Thyroid gland (tissue), 4 donors: ENCODE measurements at regions not wholly inside any gene's neighbourhood (a gene's known extent, or its start where the extent isn't known, plus 50 kb on each side); places are given as distances from the start of the nearest gene placed in this dataset.

Experiments used
- DNase-seq, 2 donors: peaks; one replicate each; pipeline ENCODE4 v3.0.0-alpha.2; 2019
- H3K27ac ChIP-seq, 3 donors: fragments of 200-600 bp; sonication (generic); 1 replicate in 2 of 3; 2 replicates in 1 of 3; pipeline ENCODE4 v1.5.1; 2016 to 2019; ENCODE audit warnings: mild to moderate bottlenecking in 1 of 3, moderate library complexity in 1 of 3
- H3K27me3 ChIP-seq: fragments of 200-600 bp; sonication (generic); one replicate; pipeline ENCODE4 v1.5.1; 2019
- H3K36me3 ChIP-seq, 2 donors: fragments of 200-600 bp; sonication (generic); one replicate each; pipeline ENCODE4 v1.5.1; 2016 to 2019
- H3K4me1 ChIP-seq, 2 donors: fragments of 200-600 bp; sonication (generic); one replicate each; pipeline ENCODE4 v1.5.1; 2017 to 2019
- H3K4me3 ChIP-seq, 3 donors: fragments of 200-600 bp; sonication (generic); replicated peaks in 1 of 3; 1 replicate in 2 of 3; 2 replicates in 1 of 3; pipeline ENCODE4 v1.5.1; 2016; ENCODE audit warnings: mild to moderate bottlenecking in 1 of 3
- H3K9me3 ChIP-seq: fragments of 200-600 bp; sonication (generic); one replicate; pipeline ENCODE4 v1.5.1; 2017
- CTCF ChIP-seq, 6 experiments: fragments of 200-600 bp in 3 of 6; fragments of 450-650 bp in 3 of 6; sonication (generic) in 3 of 6; IDR thresholded peaks; one replicate each; pipeline ENCODE4 v1.5.1; 2016 to 2019; ENCODE audit warnings: antibody characterized with exemption in 6 of 6, mild to moderate bottlenecking in 2 of 6, inconsistent platforms in 1 of 6, moderate library complexity in 1 of 6
- POLR2A ChIP-seq, 2 donors: fragments of 450-650 bp; IDR thresholded peaks; one replicate each; pipeline ENCODE4 v1.6.1; 2017; ENCODE audit warnings: antibody characterized with exemption in 2 of 2, mild to moderate bottlenecking in 2 of 2, moderate library complexity in 1 of 2
- WGBS, 2 donors: methylation state at CpG; one replicate each; pipeline ENCODE4 v1.1.5; 2017; 5-methylcytosine and 5-hydroxymethylcytosine counted together
- intact Hi-C: fragments of 100-400 bp; cut with DNase I; formaldehyde crosslinking; loops from one replicate; pipeline ENCODE4 v1.15.1; 2023

GRCh38 chr6:54771968-54772367 is 74.6 kb upstream of the FAM83B start:
- no peaks in the 10 kb centered on the region for H3K27me3 ChIP-seq
- WGBS, 2 donors = 91 to 92% methylated on average over 3 of the region's 3 CpGs

GRCh38 chr6:54772610-54773009 is 74.0 kb upstream of the FAM83B start:
- Histone ChIP-seq H3K4me1 (no peaks in the 10 kb centered on the region), H3K27ac (no peak overlapping the region), H3K9me3 (no peaks in the 10 kb centered on the region), H3K4me3 (no peak overlapping the region), H3K27me3 (no peaks in the 10 kb centered on the region), H3K36me3 (no peaks in the 10 kb centered on the region)
- DNase-seq = no peak
- TF ChIP-seq POLR2A (IDR thresholded peaks at IDR 0.05) = no peak
- no peak for TF ChIP-seq CTCF (IDR thresholded peaks at IDR 0.05)
- 89 to 91% methylated on average over 2 of the region's 2 CpGs for WGBS, 2 donors
- intact Hi-C loops = no loop called here

More at GRCh38 chr6:54771968-54772367, 74.6 kb upstream of the FAM83B start:
- no peaks in the 10 kb centered on the region for H3K4me1 ChIP-seq
- no peaks in the 10 kb centered on the region for H3K36me3 ChIP-seq
- H3K9me3 ChIP-seq = no peaks in the 10 kb centered on the region
- intact Hi-C loops = no loop called here
- H3K27ac ChIP-seq = no peak overlapping the region
- DNase-seq = no peak
- H3K4me3 ChIP-seq = no peak overlapping the region
- TF ChIP-seq POLR2A (IDR thresholded peaks at IDR 0.05) (no peak), CTCF (IDR thresholded peaks at IDR 0.05) (no peak)

- Histone ChIP-seq H3K27ac (no peak overlapping the region), H3K4me1 (no peaks in the 10 kb centered on the region), H3K27me3 (no peaks in the 10 kb centered on the region), H3K9me3 (no peaks in the 10 kb centered on the region), H3K36me3 (no peaks in the 10 kb centered on the region), H3K4me3 (no peak overlapping the region)
- intact Hi-C loops = no loop called here
- 86 to 89% methylated on average over 1 of the region's 1 CpG for WGBS, 2 donors
- no peak for DNase-seq
- TF ChIP-seq CTCF (IDR thresholded peaks at IDR 0.05) = no peak
- no peak for TF ChIP-seq POLR2A (IDR thresholded peaks at IDR 0.05)
Observed at GRCh38 chr6:54775576-54775975, 71.0 kb upstream of the FAM83B start.

GRCh38 chr6:54776891-54777290 is 69.7 kb upstream of the FAM83B start:
- TF ChIP-seq CTCF (IDR thresholded peaks at IDR 0.05) = no peak
- TF ChIP-seq POLR2A (IDR thresholded peaks at IDR 0.05) = no peak
- Histone ChIP-seq H3K27ac (no peak overlapping the region), H3K4me3 (no peak overlapping the region), H3K27me3 (no peaks in the 10 kb centered on the region), H3K4me1 (no peaks in the 10 kb centered on the region), H3K36me3 (no peaks in the 10 kb centered on the region), H3K9me3 (no peaks in the 10 kb centered on the region)
- intact Hi-C loops = no loop called here
- DNase-seq = no peak
- 96 to 100% methylated on average over 1 of the region's 1 CpG for WGBS, 2 donors

GRCh38 chr6:54778731-54779130 is 67.8 kb upstream of the FAM83B start:
- Histone ChIP-seq H3K27ac (no peak overlapping the region), H3K36me3 (no peaks in the 10 kb centered on the region), H3K27me3 (no peaks in the 10 kb centered on the region), H3K9me3 (no peaks in the 10 kb centered on the region), H3K4me3 (no peak overlapping the region), H3K4me1 (no peaks in the 10 kb centered on the region)
- intact Hi-C loops = no loop called here
- DNase-seq = no peak
- no peak for TF ChIP-seq CTCF (IDR thresholded peaks at IDR 0.05)
- no peak for TF ChIP-seq POLR2A (IDR thresholded peaks at IDR 0.05)
